Stimulated activated naive B cell treated with anti-CD40 and anti-IgM and Interleukin-4, amounts not matched to agents 10 μg/mL and 1 μg/mL and 100 μg/mL, for 72 hours (primary cell): ENCODE measurements at regions not wholly inside any gene's neighbourhood (a gene's known extent, or its start where the extent isn't known, plus 50 kb on each side); places are given as distances from the start of the nearest gene placed in this dataset.
"Not testable (repeated sequence)": the region's sequence is repeated elsewhere in the genome, so short reads cannot be mapped to it uniquely, and the experiment has no call there.

Experiments used
- ATAC-seq, 2 donors: fragments of 150-1000 bp; cut with Tn5 transposase; replicated peaks; 2 replicates each; pipeline ENCODE4 v1.10.0; 2021; ENCODE audit warnings: moderate library complexity in 1 of 2
- DNase-seq: peaks from one replicate; pipeline ENCODE4 v3.0.0; 2021
- H3K27ac Mint-ChIP-seq: one replicate; pipeline ENCODE4 v1.8.0; 2022; ENCODE audit warnings: mild to moderate bottlenecking, mixed read lengths
- H3K27me3 Mint-ChIP-seq, 2 donors: one replicate each; pipeline ENCODE4 v1.8.0; 2022; ENCODE audit warnings: mixed read lengths in 2 of 2
- H3K36me3 Mint-ChIP-seq, 2 donors: one replicate each; pipeline ENCODE4 v1.8.0; 2022; ENCODE audit warnings: mixed read lengths in 2 of 2, mild to moderate bottlenecking in 1 of 2
- H3K4me1 Mint-ChIP-seq, 2 donors: one replicate each; pipeline ENCODE4 v1.8.0; 2022; ENCODE audit warnings: mixed read lengths in 2 of 2, mild to moderate bottlenecking in 1 of 2
- H3K4me3 Mint-ChIP-seq, 2 donors: one replicate each; pipeline ENCODE4 v1.8.0; 2022; ENCODE audit warnings: mild to moderate bottlenecking in 2 of 2, mixed read lengths in 2 of 2, moderate library complexity in 1 of 2
- H3K9me3 Mint-ChIP-seq, 2 donors: one replicate each; pipeline ENCODE4 v1.8.0; 2022; ENCODE audit warnings: mixed read lengths in 2 of 2, mild to moderate bottlenecking in 1 of 2

- peaks cover 3 to 6% of the 10 kb centered on the region in 2 donors for H3K27me3 Mint-ChIP-seq
- DNase-seq (no peak), ATAC-seq (no peak)
- H3K9me3 Mint-ChIP-seq, result peaks cover 2 to 3% of the 10 kb centered on the region in 2 donors
- no peaks in the 10 kb centered on the region for H3K36me3 Mint-ChIP-seq
- no peak overlapping the region for H3K27ac Mint-ChIP-seq
- no peaks in the 10 kb centered on the region for H3K4me1 Mint-ChIP-seq
- H3K4me3 Mint-ChIP-seq, result no peak overlapping the region
Measured at GRCh38 chr19:27971869-27972268, 1241.1 kb downstream of the UQCRFS1 start.

GRCh38 chr19:27971071-27971470 lies 1241.9 kb downstream of the UQCRFS1 start:
- Mint-ChIP-seq H3K4me3 (no peak overlapping the region), H3K4me1 (no peaks in the 10 kb centered on the region), H3K36me3 (no peaks in the 10 kb centered on the region), H3K27ac (no peak overlapping the region), H3K9me3 (peaks cover 2 to 3% of the 10 kb centered on the region in 2 donors), H3K27me3 (peaks cover 3 to 6% of the 10 kb centered on the region in 2 donors)
- ATAC-seq, result no peak
- no peak for DNase-seq

- Mint-ChIP-seq H3K4me3 (no peak overlapping the region), H3K9me3 (peaks cover 2 to 3% of the 10 kb centered on the region in 2 donors), H3K27ac (no peak overlapping the region), H3K27me3 (peaks cover 3 to 6% of the 10 kb centered on the region in 2 donors), H3K36me3 (no peaks in the 10 kb centered on the region), H3K4me1 (no peaks in the 10 kb centered on the region)
- DNase-seq, result no peak
- ATAC-seq, result no peak
Measured at GRCh38 chr19:27966390-27966816, 1246.5 kb downstream of the UQCRFS1 start.

GRCh38 chr19:27964185-27964584 lies 1248.8 kb downstream of the UQCRFS1 start:
- peaks cover 2 to 3% of the 10 kb centered on the region in 2 donors for H3K9me3 Mint-ChIP-seq
- H3K36me3 Mint-ChIP-seq, result no peaks in the 10 kb centered on the region
- DNase-seq (no peak), ATAC-seq (no peak)
- H3K27ac Mint-ChIP-seq, result no peak overlapping the region
- no peak overlapping the region for H3K4me3 Mint-ChIP-seq
- H3K27me3 Mint-ChIP-seq, result peaks cover 3 to 6% of the 10 kb centered on the region in 2 donors
- no peaks in the 10 kb centered on the region for H3K4me1 Mint-ChIP-seq

- Mint-ChIP-seq H3K9me3 (peaks cover 1 to 2% of the 10 kb centered on the region in 2 donors), H3K4me3 (no peak overlapping the region), H3K4me1 (no peaks in the 10 kb centered on the region), H3K36me3 (no peaks in the 10 kb centered on the region), H3K27ac (no peak overlapping the region), H3K27me3 (peaks cover 2 to 3% of the 10 kb centered on the region in 2 donors)
- DNase-seq (no peak), ATAC-seq (no peak)
Measured at GRCh38 chr19:27962264-27962663, 1250.7 kb downstream of the UQCRFS1 start.

GRCh38 chr19:27955485-27956480 lies 1257.2 kb downstream of the UQCRFS1 start:
- Mint-ChIP-seq H3K4me1 (no peaks in the 10 kb centered on the region), H3K27me3 (no peaks in the 10 kb centered on the region), H3K4me3 (no peak overlapping the region), H3K9me3 (no peaks in the 10 kb centered on the region), H3K36me3 (no peaks in the 10 kb centered on the region), H3K27ac (no peak overlapping the region)
- no peak for ATAC-seq
- DNase-seq, result no peak

GRCh38 chr19:27942607-27943006 lies 1270.3 kb downstream of the UQCRFS1 start:
- not testable (repeated sequence) for H3K4me3 Mint-ChIP-seq, H3K27me3 Mint-ChIP-seq, ATAC-seq, H3K36me3 Mint-ChIP-seq, H3K4me1 Mint-ChIP-seq, H3K27ac Mint-ChIP-seq, DNase-seq
- peaks cover 14 to 23% of the 10 kb centered on the region in 2 donors for H3K9me3 Mint-ChIP-seq

GRCh38 chr19:27936139-27936538 lies 1276.8 kb downstream of the UQCRFS1 start:
- DNase-seq, result no peak
- H3K4me3 Mint-ChIP-seq, result no peak overlapping the region
- H3K27ac Mint-ChIP-seq, result no peak overlapping the region
- no peak for ATAC-seq
- H3K27me3 Mint-ChIP-seq, result no peaks in the 10 kb centered on the region
- no peaks in the 10 kb centered on the region for H3K4me1 Mint-ChIP-seq
- no peaks in the 10 kb centered on the region for H3K36me3 Mint-ChIP-seq
- no peaks in the 10 kb centered on the region for H3K9me3 Mint-ChIP-seq

- Mint-ChIP-seq H3K4me3 (no peak overlapping the region), H3K36me3 (no peaks in the 10 kb centered on the region), H3K27me3 (no peaks in the 10 kb centered on the region), H3K9me3 (no peaks in the 10 kb centered on the region), H3K27ac (no peak overlapping the region), H3K4me1 (no peaks in the 10 kb centered on the region)
- ATAC-seq (no peak), DNase-seq (no peak)
Measured at GRCh38 chr19:27935669-27936068, 1277.3 kb downstream of the UQCRFS1 start.

GRCh38 chr19:27929399-27929798 lies 1283.6 kb downstream of the UQCRFS1 start:
- DNase-seq, result no peak
- H3K9me3 Mint-ChIP-seq, result no peaks in the 10 kb centered on the region
- ATAC-seq, result no peak
- no peak overlapping the region for H3K4me3 Mint-ChIP-seq
- no peak overlapping the region for H3K27ac Mint-ChIP-seq
- no peaks in the 10 kb centered on the region for H3K27me3 Mint-ChIP-seq
- no peaks in the 10 kb centered on the region for H3K4me1 Mint-ChIP-seq
- H3K36me3 Mint-ChIP-seq, result no peaks in the 10 kb centered on the region

- Mint-ChIP-seq H3K9me3 (peaks cover 0 to 3% of the 10 kb centered on the region in 2 donors), H3K27me3 (no peaks in the 10 kb centered on the region), H3K36me3 (peaks cover 0 to 2% of the 10 kb centered on the region in 2 donors), H3K4me3 (no peak overlapping the region), H3K4me1 (no peaks in the 10 kb centered on the region), H3K27ac (no peak overlapping the region)
- DNase-seq (no peak), ATAC-seq (no peak)
Measured at GRCh38 chr19:27925202-27925601, 1287.7 kb downstream of the UQCRFS1 start.

- Mint-ChIP-seq H3K4me3 (no peak overlapping the region), H3K27me3 (no peaks in the 10 kb centered on the region), H3K36me3 (peaks cover 0 to 2% of the 10 kb centered on the region in 2 donors), H3K27ac (no peak overlapping the region), H3K9me3 (peaks cover 0 to 3% of the 10 kb centered on the region in 2 donors), H3K4me1 (no peaks in the 10 kb centered on the region)
- ATAC-seq (no peak), DNase-seq (no peak)
Measured at GRCh38 chr19:27922970-27923369, 1290.0 kb downstream of the UQCRFS1 start.

GRCh38 chr19:27920774-27921173 lies 1292.2 kb downstream of the UQCRFS1 start:
- Mint-ChIP-seq H3K9me3 (peaks cover 0 to 3% of the 10 kb centered on the region in 2 donors), H3K36me3 (peaks cover 0 to 2% of the 10 kb centered on the region in 2 donors), H3K4me3 (no peak overlapping the region), H3K4me1 (no peaks in the 10 kb centered on the region), H3K27ac (no peak overlapping the region), H3K27me3 (no peaks in the 10 kb centered on the region)
- no peak for ATAC-seq
- DNase-seq, result no peak

- H3K9me3 Mint-ChIP-seq, result peaks cover 0 to 3% of the 10 kb centered on the region in 2 donors
- ATAC-seq (no peak), DNase-seq (no peak)
- no peaks in the 10 kb centered on the region for H3K27me3 Mint-ChIP-seq
- H3K36me3 Mint-ChIP-seq, result peaks cover 0 to 2% of the 10 kb centered on the region in 2 donors
- H3K4me1 Mint-ChIP-seq, result no peaks in the 10 kb centered on the region
- H3K27ac Mint-ChIP-seq, result no peak overlapping the region
- H3K4me3 Mint-ChIP-seq, result no peak overlapping the region
Measured at GRCh38 chr19:27918818-27919217, 1294.1 kb downstream of the UQCRFS1 start.
